H1 (cell line): ENCODE measurements at regions not wholly inside any gene's neighbourhood (a gene's known extent, or its start where the extent isn't known, plus 50 kb on each side); places are given as distances from the start of the nearest gene placed in this dataset.

Experiments
- CTCF ChIA-PET: fragments of 300-600 bp; sonication (Branson Sonifier 250); formaldehyde crosslinking; loops from one replicate; lab custom pipeline; 2021; ENCODE audit not compliant: partially characterized antibody; lab: Charles Lee
- POLR2A ChIA-PET: fragments of 300-600 bp; sonication (Branson Sonifier 250); formaldehyde crosslinking; loops from one replicate; lab custom pipeline; 2021; ENCODE audit warnings: inconsistent platforms; ENCODE audit not compliant: partially characterized antibody; lab: Charles Lee
- DNase-seq, 2 experiments: peaks; one replicate each; pipeline versions ENCODE4 v3.0.0 to v3.0.0-alpha.2; 2010 to 2022; ENCODE audit warnings: low spot score in 2 of 2, low read depth in 1 of 2, mixed read lengths in 1 of 2
- FAIRE-seq: peaks from 2 replicates; lab custom pipeline; 2011; peaks lifted over from hg19 to GRCh38; lab: Jason Lieb, UNC
- H2AFZ ChIP-seq: 2 replicates; pipeline ENCODE4 v1.8.1; 2012; ENCODE audit warnings: low read length, inconsistent platforms
- H2AK5ac ChIP-seq: 2 replicates; pipeline ENCODE4 v1.6.1; 2013; ENCODE audit warnings: low read depth, low read length
- H2BK120ac ChIP-seq: replicated peaks from 2 replicates; pipeline ENCODE3; 2013; ENCODE audit warnings: low read depth, low read length, inconsistent platforms
- H2BK12ac ChIP-seq: 2 replicates; pipeline ENCODE4 v1.6.1; 2013; ENCODE audit warnings: low read depth, low read length
- H2BK15ac ChIP-seq: 2 replicates; pipeline ENCODE4 v1.6.1; 2013; ENCODE audit warnings: low read length
- H2BK20ac ChIP-seq: 2 replicates; pipeline ENCODE4 v1.6.1; 2013; ENCODE audit warnings: low read length
- H2BK5ac ChIP-seq: 2 replicates; pipeline ENCODE4 v1.6.1; 2013; ENCODE audit warnings: low read depth, low read length
- H3K14ac ChIP-seq: 2 replicates; pipeline ENCODE4 v1.6.1; 2013; ENCODE audit warnings: inconsistent platforms; ENCODE audit not compliant: insufficient read length
- H3K18ac ChIP-seq: 2 replicates; pipeline ENCODE4 v1.6.1; 2013; ENCODE audit warnings: low read length; ENCODE audit errors: extremely low read depth
- H3K23ac ChIP-seq: 2 replicates; pipeline ENCODE4 v1.6.1; 2013; ENCODE audit warnings: inconsistent platforms; ENCODE audit not compliant: insufficient read length
- H3K23me2 ChIP-seq: 2 replicates; pipeline ENCODE4 v1.6.1; 2013; ENCODE audit warnings: low read depth, low read length
- H3K27ac ChIP-seq: 2 replicates; pipeline ENCODE4 v1.6.1; 2011; ENCODE audit warnings: low read depth, low read length, inconsistent platforms
- H3K27me3 ChIP-seq, 4 experiments: replicated peaks in 1 of 4; 1 replicate in 1 of 4; 2 replicates in 3 of 4; pipeline versions ENCODE4 v1.6.1 to v1.8.1; 2011 to 2013; ENCODE audit warnings: low read length in 3 of 4, mild to moderate bottlenecking in 3 of 4, inconsistent platforms in 2 of 4, mixed read lengths in 2 of 4, moderate library complexity in 1 of 4; ENCODE audit not compliant: control insufficient read depth in 3 of 4, insufficient read depth in 3 of 4; ENCODE audit errors: extremely low read depth in 1 of 4
- H3K36me3 ChIP-seq, 4 experiments: 2 replicates each; pipeline versions ENCODE4 v1.6.1 to v1.8.1; 2011 to 2013; ENCODE audit warnings: mild to moderate bottlenecking in 4 of 4, low read length in 3 of 4, moderate library complexity in 2 of 4, control low read depth in 1 of 4, inconsistent platforms in 1 of 4; ENCODE audit not compliant: insufficient read depth in 4 of 4, control insufficient read depth in 2 of 4
- H3K4ac ChIP-seq: replicated peaks from 2 replicates; pipeline ENCODE3; 2013; ENCODE audit warnings: low read length, low read depth, mixed read lengths, inconsistent platforms; ENCODE audit not compliant: insufficient read length
- H3K4me1 ChIP-seq, 4 experiments: replicated peaks in 1 of 4; 1 replicate in 1 of 4; 2 replicates in 3 of 4; pipeline versions ENCODE4 v1.6.1 to v1.8.1; 2011 to 2013; ENCODE audit warnings: low read length in 3 of 4, inconsistent platforms in 2 of 4, mixed read lengths in 1 of 4; ENCODE audit not compliant: insufficient read depth in 4 of 4, control insufficient read depth in 3 of 4
- H3K4me2 ChIP-seq, 2 experiments: 2 replicates each; pipeline versions ENCODE4 v1.6.1 to v1.8.1; 2011 to 2013; ENCODE audit warnings: low read depth in 2 of 2, low read length in 2 of 2, control low read depth in 1 of 2, inconsistent platforms in 1 of 2, mild to moderate bottlenecking in 1 of 2; ENCODE audit not compliant: insufficient read depth in 1 of 2
- H3K4me3 ChIP-seq, 4 experiments: fragments of 200-600, 300-600 bp in 1 of 4; sonication (generic), shearing (Covaris generic), sonication (Bioruptor Twin) in 1 of 4; 2 replicates each; pipeline versions ENCODE4 v1.5.1 to v1.8.1; 2011 to 2016; ENCODE audit warnings: low read length in 4 of 4, low read depth in 3 of 4, control low read depth in 2 of 4, inconsistent platforms in 2 of 4, mild to moderate bottlenecking in 2 of 4, mixed read lengths in 1 of 4, moderate library complexity in 1 of 4; ENCODE audit not compliant: insufficient read depth in 2 of 4; ENCODE audit errors: extremely low read depth in 1 of 4
- H3K56ac ChIP-seq: replicated peaks from 2 replicates; pipeline ENCODE3; 2013; ENCODE audit warnings: low read depth, mild to moderate bottlenecking, mixed read lengths, low read length, inconsistent platforms; ENCODE audit not compliant: insufficient read length
- H3K79me1 ChIP-seq: 2 replicates; pipeline ENCODE4 v1.6.1; 2013; ENCODE audit warnings: low read depth, low read length, control low read depth
- H3K79me2 ChIP-seq, 2 experiments: 2 replicates each; pipeline versions ENCODE4 v1.6.1 to v1.8.1; 2012 to 2013; ENCODE audit warnings: low read length in 2 of 2, mild to moderate bottlenecking in 2 of 2, inconsistent platforms in 1 of 2; ENCODE audit not compliant: insufficient read depth in 2 of 2, control insufficient read depth in 1 of 2
- H3K9ac ChIP-seq, 4 experiments: replicated peaks in 1 of 4; 1 replicate in 1 of 4; 2 replicates in 3 of 4; pipeline versions ENCODE4 v1.6.1 to v1.8.1; 2011 to 2013; ENCODE audit warnings: low read depth in 3 of 4, low read length in 3 of 4, control low read depth in 2 of 4, mild to moderate bottlenecking in 2 of 4, moderate library complexity in 2 of 4, inconsistent platforms in 1 of 4; ENCODE audit errors: extremely low read depth in 1 of 4
- H3K9me3 ChIP-seq, 2 experiments: 2 replicates each; pipeline versions ENCODE4 v1.6.1 to v1.8.1; 2012 to 2013; ENCODE audit warnings: mild to moderate bottlenecking in 2 of 2, moderate library complexity in 2 of 2, control low read depth in 1 of 2, inconsistent platforms in 1 of 2, low read depth in 1 of 2, low read length in 1 of 2, mixed read lengths in 1 of 2; ENCODE audit not compliant: insufficient read depth in 2 of 2
- H4K20me1 ChIP-seq, 2 experiments: replicated peaks in 1 of 2; 2 replicates each; pipeline versions ENCODE3 to v1.8.1; 2011 to 2013; ENCODE audit warnings: inconsistent platforms in 2 of 2, low read length in 2 of 2, mild to moderate bottlenecking in 1 of 2; ENCODE audit not compliant: insufficient read depth in 2 of 2, control insufficient read depth in 1 of 2
- H4K5ac ChIP-seq: 2 replicates; pipeline ENCODE4 v1.6.1; 2013; ENCODE audit warnings: low read length, low read depth, mixed read lengths, inconsistent platforms; ENCODE audit not compliant: insufficient read length
- H4K8ac ChIP-seq: 2 replicates; pipeline ENCODE4 v1.8.0; 2013; ENCODE audit warnings: mild to moderate bottlenecking, moderate library complexity, low read length, inconsistent platforms; ENCODE audit not compliant: insufficient read depth; ENCODE audit errors: extremely low read depth
- H4K91ac ChIP-seq: replicated peaks from 2 replicates; pipeline ENCODE3; 2013; ENCODE audit warnings: low read length, mixed read lengths, inconsistent platforms; ENCODE audit not compliant: insufficient read length
- ASH2L ChIP-seq: fragments of 200-600, 300-600 bp; sonication (generic); IDR thresholded peaks from one replicate; pipeline ENCODE4 v1.7.1; 2017; ENCODE audit warnings: low read length
- BCL11A ChIP-seq, 2 experiments: IDR thresholded peaks; one replicate each; pipeline ENCODE4 v1.6.1; 2011; ENCODE audit warnings: low read depth in 2 of 2, low read length in 2 of 2, mild to moderate bottlenecking in 2 of 2
- BRCA1 ChIP-seq: IDR thresholded peaks from 2 replicates; pipeline ENCODE4 v1.6.1; 2012; ENCODE audit warnings: low read depth, low read length, improper control_type of control experiment
- CBX5 ChIP-seq: fragments of 300-800, 300-1000 bp; sonication (generic); IDR thresholded peaks from 2 replicates; pipeline ENCODE4 v1.7.1; 2016; ENCODE audit warnings: antibody characterized with exemption, low read length, low read depth
- CTBP2 ChIP-seq: IDR thresholded peaks from 2 replicates; pipeline ENCODE4 v1.7.0; 2011; ENCODE audit warnings: borderline replicate concordance, mild to moderate bottlenecking, moderate library complexity, mixed read lengths, low read length; ENCODE audit not compliant: insufficient read depth, insufficient read length
- EGR1 ChIP-seq: IDR thresholded peaks from 2 replicates; pipeline ENCODE4 v1.6.1; 2011; ENCODE audit warnings: low read depth, low read length, borderline replicate concordance
- FOSL1 ChIP-seq: IDR thresholded peaks from 2 replicates; pipeline ENCODE4 v1.6.1; 2011; ENCODE audit warnings: mild to moderate bottlenecking, low read depth, low read length, moderate library complexity; ENCODE audit not compliant: insufficient read depth
- GTF2F1 ChIP-seq: IDR thresholded peaks from 2 replicates; pipeline ENCODE4 v1.6.1; 2012; ENCODE audit warnings: low read depth, low read length, improper control_type of control experiment, borderline replicate concordance
- MAFK ChIP-seq: IDR thresholded peaks from 2 replicates; pipeline ENCODE4 v1.6.1; 2012; ENCODE audit warnings: low read depth, mild to moderate bottlenecking, improper control_type of control experiment, low read length
- NRF1 ChIP-seq: IDR thresholded peaks from 2 replicates; pipeline ENCODE4 v1.6.1; 2011; ENCODE audit warnings: mild to moderate bottlenecking, low read depth, low read length, improper control_type of control experiment
- RNF2 ChIP-seq: fragments of 200-900, 300-1000 bp; sonication (generic); IDR thresholded peaks from 2 replicates; pipeline ENCODE4 v1.7.1; 2016; ENCODE audit warnings: borderline replicate concordance, low read depth, mild to moderate bottlenecking, antibody characterized with exemption, low read length; ENCODE audit not compliant: poor library complexity, severe bottlenecking; ENCODE audit errors: missing control alignments
- SIRT6 ChIP-seq: IDR thresholded peaks from one replicate; pipeline ENCODE4 v1.7.1; 2012; ENCODE audit warnings: low read length, inconsistent platforms
- SIX5 ChIP-seq: IDR thresholded peaks from 2 replicates; pipeline ENCODE4 v1.6.1; 2011; ENCODE audit warnings: mild to moderate bottlenecking, low read depth, low read length
- SP1 ChIP-seq: IDR thresholded peaks from 2 replicates; pipeline ENCODE4 v1.6.1; 2011; ENCODE audit warnings: low read depth, low read length
- SP4 ChIP-seq: IDR thresholded peaks from 2 replicates; pipeline ENCODE4 v1.6.1; 2012; ENCODE audit warnings: low read length, inconsistent platforms
- SRF ChIP-seq: IDR thresholded peaks from 2 replicates; pipeline ENCODE4 v1.6.1; 2011; ENCODE audit warnings: mild to moderate bottlenecking, low read depth, low read length, moderate library complexity
- WGBS, 2 experiments: shearing (Covaris generic) in 1 of 2; methylation state at CpG; one replicate each; pipeline versions ENCODE4 v1.1.6 to v1.1.7; 2013 to 2015; ENCODE audit warnings: low lambda C conversion rate in 2 of 2, mixed read lengths in 2 of 2, inconsistent platforms in 1 of 2, low coverage in 1 of 2, missing lambda C conversion rate in 1 of 2; ENCODE audit not compliant: insufficient replicate concordance in 2 of 2, insufficient coverage in 1 of 2, insufficient read length in 1 of 2; ENCODE audit errors: extremely low coverage in 1 of 2, missing lambda C conversion rate in 1 of 2; 5-methylcytosine and 5-hydroxymethylcytosine counted together

DNA sequence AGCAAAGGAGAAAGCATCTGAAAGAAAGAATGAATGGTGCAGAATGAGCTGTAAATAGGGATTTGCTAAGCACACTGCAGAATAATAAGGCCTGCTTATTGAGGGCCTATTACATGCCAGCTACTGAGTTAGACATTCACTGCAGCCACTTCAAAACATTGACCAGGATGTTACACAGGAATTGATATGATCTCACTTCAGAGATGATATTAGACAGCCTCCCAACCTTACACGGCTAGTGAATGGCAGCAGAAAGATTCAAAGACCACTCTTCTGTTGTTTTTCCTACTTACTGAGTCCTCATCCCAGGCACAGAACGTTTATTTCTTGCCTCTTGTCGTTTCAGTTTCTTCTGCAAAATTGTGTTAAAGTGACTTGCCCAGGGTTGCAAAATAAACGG lies 1209.9 kb upstream of the WWC1 start:
- no peak overlapping the region for H3K9ac ChIP-seq
- no peaks in the 10 kb centered on the region for H3K9me3 ChIP-seq
- H3K56ac ChIP-seq, result no peak overlapping the region
- DNase-seq, result no peak
- H3K4me3 ChIP-seq, result no peak overlapping the region
- no peak overlapping the region for H2AK5ac ChIP-seq
- H3K27me3 ChIP-seq, result no peaks in the 10 kb centered on the region
- H3K36me3 ChIP-seq, result no peaks in the 10 kb centered on the region
- no peak overlapping the region for H4K5ac ChIP-seq
- H3K14ac ChIP-seq, result no peak overlapping the region
- H3K79me2 ChIP-seq, result no peaks in the 10 kb centered on the region
- H3K4me2 ChIP-seq, result no peak overlapping the region
- no peak overlapping the region for H3K18ac ChIP-seq
- no peaks in the 10 kb centered on the region for H3K79me1 ChIP-seq
- H2BK15ac ChIP-seq, result no peak overlapping the region
- H2BK12ac ChIP-seq, result no peak overlapping the region
- H3K23me2 ChIP-seq, result no peaks in the 10 kb centered on the region
- H3K27ac ChIP-seq, result no peak overlapping the region
- no peaks in the 10 kb centered on the region for H3K4me1 ChIP-seq
- H2BK20ac ChIP-seq, result no peak overlapping the region
- FAIRE-seq, result no peak
- WGBS, 2 experiments, result 90% methylated on average over 4 of the region's 4 CpGs; no CpG with 5 or more reads in 1 of the 2 experiments
- no peak overlapping the region for H4K91ac ChIP-seq
- peak overlapping the region; percentile 35; the same call in 1 of the 2 replicates for H2AFZ ChIP-seq
- POLR2A ChIA-PET, result no interaction called here
- CTCF ChIA-PET, result interaction anchor here (1.4 kb wide), 1 partner anchor 10 kb away, joined by 3 read pairs; no protein-coding TSS in a partner anchor
- H2BK120ac ChIP-seq, result no peak overlapping the region
- H2BK5ac ChIP-seq, result no peak overlapping the region
- no peak overlapping the region for H3K4ac ChIP-seq
- H4K20me1 ChIP-seq, result no peaks in the 10 kb centered on the region
- H3K23ac ChIP-seq, result no peak overlapping the region
- H4K8ac ChIP-seq, result no peak overlapping the region
- TF ChIP-seq NRF1 (no peak), SRF (no peak), SP1 (no peak), MAFK (no peak), RNF2 (no peak), BCL11A (IDR thresholded peaks at IDR 0.05; ENCODE audit: low read depth in 2 of 2, low read length in 2 of 2) (no peak), ASH2L (no peak), SP4 (no peak), SIRT6 (no peak), EGR1 (no peak), GTF2F1 (no peak), BRCA1 (no peak), CTBP2 (no peak), CBX5 (no peak), SIX5 (no peak), FOSL1 (no peak)
